Adrenal gland (tissue), 5 donors: ENCODE measurements at regions not wholly inside any gene's neighbourhood (a gene's known extent, or its start where the extent isn't known, plus 50 kb on each side); places are given as distances from the start of the nearest gene placed in this dataset.

Experiments used
- CTCF ChIP-seq, 6 experiments: fragments of 450-650 bp in 4 of 6; fragments of 200-600 bp in 2 of 6; sonication (generic) in 1 of 6; IDR thresholded peaks; 1 replicate in 5 of 6; 2 replicates in 1 of 6; pipeline versions ENCODE4 v1.5.1 to v1.8.0; 2016 to 2021; ENCODE audit warnings: antibody characterized with exemption in 6 of 6, mild to moderate bottlenecking in 2 of 6, moderate library complexity in 1 of 6
- POLR2A ChIP-seq, 2 donors: fragments of 450-650 bp; IDR thresholded peaks; one replicate each; pipeline ENCODE4 v1.6.1; 2017; ENCODE audit warnings: antibody characterized with exemption in 2 of 2, mild to moderate bottlenecking in 2 of 2, moderate library complexity in 1 of 2
- donor health status: DM: no; HTN: no; CAD: no.

DNA sequence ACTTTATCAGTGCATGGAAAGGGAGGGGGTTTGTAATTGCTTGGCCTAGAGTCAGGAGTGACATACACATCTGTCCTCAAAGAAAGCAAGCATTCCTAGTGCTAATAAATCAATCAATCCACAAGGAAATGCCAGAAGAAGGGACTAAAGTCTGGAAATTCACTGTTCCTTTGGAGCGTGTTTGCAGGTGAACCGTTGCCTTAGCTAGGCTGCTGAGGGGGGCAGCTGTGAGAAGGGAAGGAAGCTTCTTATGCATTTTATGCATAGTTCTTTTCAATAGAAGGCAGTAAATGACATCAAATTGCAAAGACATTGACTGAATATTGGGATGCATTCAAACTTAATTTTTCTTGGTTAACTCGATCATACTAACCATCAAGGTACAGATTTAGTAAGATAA is 1092.5 kb upstream of the SEMA6A start:
- no peak for TF ChIP-seq CTCF (IDR thresholded peaks at IDR 0.05)
- no peak for TF ChIP-seq POLR2A (IDR thresholded peaks at IDR 0.05)
